IPS-18a (cell line): ENCODE measurements at regions not wholly inside any gene's neighbourhood (a gene's known extent, or its start where the extent isn't known, plus 50 kb on each side); places are given as distances from the start of the nearest gene placed in this dataset.
"Not testable (repeated sequence)": the region's sequence is repeated elsewhere in the genome, so short reads cannot be mapped to it uniquely, and the experiment has no call there.

Experiments used
- H3K27ac ChIP-seq: one replicate; pipeline ENCODE4 v1.5.1; 2013; ENCODE audit warnings: low read length
- H3K27me3 ChIP-seq: one replicate; pipeline ENCODE4 v1.6.1; 2013; ENCODE audit warnings: mild to moderate bottlenecking, low read length; ENCODE audit not compliant: control insufficient read depth, insufficient read depth
- H3K36me3 ChIP-seq: one replicate; pipeline ENCODE4 v1.6.1; 2013; ENCODE audit warnings: low read depth, low read length; ENCODE audit not compliant: control insufficient read depth
- H3K4me1 ChIP-seq: one replicate; pipeline ENCODE4 v1.6.1; 2013; ENCODE audit warnings: low read depth, low read length; ENCODE audit not compliant: control insufficient read depth
- H3K4me3 ChIP-seq: one replicate; pipeline ENCODE4 v1.5.1; 2013; ENCODE audit warnings: low read length
- H3K9ac ChIP-seq: one replicate; pipeline ENCODE4 v1.6.1; 2013; ENCODE audit warnings: mild to moderate bottlenecking, low read length, moderate library complexity
- H3K9me3 ChIP-seq: one replicate; pipeline ENCODE4 v1.6.1; 2013; ENCODE audit warnings: low read depth, low read length; ENCODE audit not compliant: control insufficient read depth

- H3K4me3 ChIP-seq: no peak overlapping the region
Observed at GRCh38 chr6:19391926-19392325, 445.2 kb upstream of the ID4 start.

GRCh38 chr6:19394051-19394450, 443.1 kb upstream of the ID4 start:
- Histone ChIP-seq H3K4me3 (no peak overlapping the region), H3K9me3 (no peaks in the 10 kb centered on the region), H3K27ac (no peak overlapping the region), H3K36me3 (no peaks in the 10 kb centered on the region), H3K4me1 (no peaks in the 10 kb centered on the region), H3K27me3 (no peaks in the 10 kb centered on the region), H3K9ac (no peak overlapping the region)

More at GRCh38 chr6:19391926-19392325, 445.2 kb upstream of the ID4 start:
- Histone ChIP-seq H3K27ac (no peak overlapping the region), H3K9ac (no peak overlapping the region), H3K27me3 (no peaks in the 10 kb centered on the region), H3K9me3 (no peaks in the 10 kb centered on the region), H3K4me1 (no peaks in the 10 kb centered on the region), H3K36me3 (no peaks in the 10 kb centered on the region)

- no peaks in the 10 kb centered on the region for H3K27me3 ChIP-seq
- H3K9me3 ChIP-seq: no peaks in the 10 kb centered on the region
- H3K27ac ChIP-seq: no peak overlapping the region
- H3K36me3 ChIP-seq: no peaks in the 10 kb centered on the region
- H3K4me1 ChIP-seq: no peaks in the 10 kb centered on the region
- no peak overlapping the region for H3K4me3 ChIP-seq
- no peak overlapping the region for H3K9ac ChIP-seq
Observed at GRCh38 chr6:19394687-19395086, 442.5 kb upstream of the ID4 start.

GRCh38 chr6:19395316-19395715, 441.9 kb upstream of the ID4 start:
- Histone ChIP-seq H3K27me3 (no peaks in the 10 kb centered on the region), H3K27ac (no peak overlapping the region), H3K36me3 (no peaks in the 10 kb centered on the region), H3K9me3 (no peaks in the 10 kb centered on the region), H3K4me3 (no peak overlapping the region), H3K4me1 (no peaks in the 10 kb centered on the region), H3K9ac (no peak overlapping the region)

- Histone ChIP-seq H3K9ac (no peak overlapping the region), H3K4me3 (no peak overlapping the region), H3K36me3 (no peaks in the 10 kb centered on the region)
Observed at GRCh38 chr6:19399406-19399805, 437.8 kb upstream of the ID4 start.

GRCh38 chr6:19404884-19405283, 432.3 kb upstream of the ID4 start:
- H3K9ac ChIP-seq, H3K4me3 ChIP-seq, H3K4me1 ChIP-seq, H3K27me3 ChIP-seq, H3K36me3 ChIP-seq, H3K27ac ChIP-seq, H3K9me3 ChIP-seq: not testable (repeated sequence)

More at GRCh38 chr6:19399406-19399805, 437.8 kb upstream of the ID4 start:
- Histone ChIP-seq H3K9me3 (peaks cover under 1% of the 10 kb centered on the region), H3K4me1 (no peaks in the 10 kb centered on the region), H3K27ac (no peak overlapping the region), H3K27me3 (no peaks in the 10 kb centered on the region)

GRCh38 chr6:19408331-19408730, 428.8 kb upstream of the ID4 start:
- Histone ChIP-seq H3K9ac (no peak overlapping the region), H3K36me3 (no peaks in the 10 kb centered on the region), H3K4me1 (no peaks in the 10 kb centered on the region), H3K4me3 (no peak overlapping the region), H3K27me3 (no peaks in the 10 kb centered on the region), H3K9me3 (peaks cover 8% of the 10 kb centered on the region), H3K27ac (no peak overlapping the region)

- H3K27me3 ChIP-seq: no peaks in the 10 kb centered on the region
- no peak overlapping the region for H3K9ac ChIP-seq
- H3K36me3 ChIP-seq: no peaks in the 10 kb centered on the region
- H3K4me3 ChIP-seq: no peak overlapping the region
- no peaks in the 10 kb centered on the region for H3K9me3 ChIP-seq
- H3K4me1 ChIP-seq: no peaks in the 10 kb centered on the region
- H3K27ac ChIP-seq: no peak overlapping the region
Observed at GRCh38 chr6:19410481-19410880, 426.7 kb upstream of the ID4 start.

- Histone ChIP-seq H3K9ac (no peak overlapping the region), H3K4me1 (no peaks in the 10 kb centered on the region), H3K36me3 (no peaks in the 10 kb centered on the region), H3K27me3 (no peaks in the 10 kb centered on the region), H3K4me3 (no peak overlapping the region), H3K9me3 (no peaks in the 10 kb centered on the region), H3K27ac (no peak overlapping the region)
Observed at GRCh38 chr6:19413323-19413722, 423.8 kb upstream of the ID4 start.

- Histone ChIP-seq H3K27me3 (no peaks in the 10 kb centered on the region), H3K27ac (no peak overlapping the region), H3K4me3 (no peak overlapping the region), H3K9me3 (no peaks in the 10 kb centered on the region), H3K4me1 (no peaks in the 10 kb centered on the region), H3K36me3 (no peaks in the 10 kb centered on the region), H3K9ac (no peak overlapping the region)
Observed at GRCh38 chr6:19415605-19416326, 421.4 kb upstream of the ID4 start.

- Histone ChIP-seq H3K27ac (no peak overlapping the region), H3K4me3 (no peak overlapping the region), H3K27me3 (no peaks in the 10 kb centered on the region), H3K9me3 (no peaks in the 10 kb centered on the region), H3K36me3 (no peaks in the 10 kb centered on the region), H3K4me1 (no peaks in the 10 kb centered on the region), H3K9ac (no peak overlapping the region)
Observed at GRCh38 chr6:19416811-19417210, 420.4 kb upstream of the ID4 start.

- Histone ChIP-seq H3K27me3 (no peaks in the 10 kb centered on the region), H3K9me3 (no peaks in the 10 kb centered on the region), H3K4me3 (no peak overlapping the region), H3K9ac (no peak overlapping the region), H3K36me3 (no peaks in the 10 kb centered on the region), H3K4me1 (no peaks in the 10 kb centered on the region), H3K27ac (no peak overlapping the region)
Observed at GRCh38 chr6:19417713-19418112, 419.5 kb upstream of the ID4 start.
